ENCODE measurements at regions not wholly inside any gene's neighbourhood (a gene's known extent, or its start where the extent isn't known, plus 50 kb on each side); places are given as distances from the start of the nearest gene placed in this dataset.
"Not testable (repeated sequence)": the region's sequence is repeated elsewhere in the genome, so short reads cannot be mapped to it uniquely, and the experiment has no call there.

- no peak for DNase-seq (ENCODE audit: low read depth, low spot score)
Measured at GRCh38 chr6:168195712-168196111, 116.7 kb upstream of the FRMD1 start.

DNA sequence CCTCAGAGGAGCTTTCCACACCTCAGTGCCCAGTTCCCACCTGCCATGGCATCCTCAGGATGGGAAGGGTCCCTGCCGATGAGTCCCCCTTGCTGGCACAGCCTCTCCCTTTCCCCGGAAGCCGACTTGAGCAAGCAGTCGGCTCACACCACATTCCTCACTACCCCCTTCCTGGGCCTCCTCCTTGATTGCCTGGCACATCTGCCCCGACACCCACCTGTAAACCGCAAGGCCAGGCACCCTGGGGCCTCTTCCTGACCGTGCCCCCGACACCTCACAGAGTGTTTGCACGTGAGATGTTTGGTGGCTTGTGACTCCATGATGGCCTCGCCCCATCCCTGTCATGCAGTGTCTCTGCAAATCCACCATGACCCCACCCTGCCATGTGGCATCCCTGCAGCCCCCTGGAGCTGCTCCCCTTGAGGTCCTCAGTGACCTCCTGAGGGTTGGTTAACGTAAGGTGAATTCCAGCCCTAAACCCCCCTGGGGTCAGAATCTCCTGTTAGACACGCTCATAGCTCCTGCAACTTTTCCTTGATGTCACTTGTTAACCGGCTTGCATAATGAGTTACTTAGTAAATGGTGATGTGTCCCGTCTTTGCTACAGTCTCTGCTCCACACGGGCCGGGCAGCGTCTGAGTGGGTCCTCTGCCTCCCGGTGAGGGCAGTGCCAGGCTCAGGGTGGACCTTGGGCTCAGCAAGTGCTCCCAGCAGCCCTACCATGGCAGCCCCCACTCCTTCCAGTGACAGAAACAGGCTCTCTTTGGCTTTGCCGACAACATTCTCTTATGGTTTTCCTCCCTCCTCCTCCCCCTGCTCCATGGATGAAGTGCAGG lies 115.9 kb upstream of the FRMD1 start:
- no peak for DNase-seq (ENCODE audit: low read depth, low spot score)
- H3K27ac ChIP-seq: no peak overlapping the region

More at GRCh38 chr6:168195712-168196111, 116.7 kb upstream of the FRMD1 start:
- H3K27ac ChIP-seq: no peak overlapping the region

- no peak for DNase-seq (ENCODE audit: low read depth, low spot score)
- H3K27ac ChIP-seq: no peak overlapping the region
Measured at GRCh38 chr6:168193816-168194721, 115.1 kb upstream of the FRMD1 start.

DNA sequence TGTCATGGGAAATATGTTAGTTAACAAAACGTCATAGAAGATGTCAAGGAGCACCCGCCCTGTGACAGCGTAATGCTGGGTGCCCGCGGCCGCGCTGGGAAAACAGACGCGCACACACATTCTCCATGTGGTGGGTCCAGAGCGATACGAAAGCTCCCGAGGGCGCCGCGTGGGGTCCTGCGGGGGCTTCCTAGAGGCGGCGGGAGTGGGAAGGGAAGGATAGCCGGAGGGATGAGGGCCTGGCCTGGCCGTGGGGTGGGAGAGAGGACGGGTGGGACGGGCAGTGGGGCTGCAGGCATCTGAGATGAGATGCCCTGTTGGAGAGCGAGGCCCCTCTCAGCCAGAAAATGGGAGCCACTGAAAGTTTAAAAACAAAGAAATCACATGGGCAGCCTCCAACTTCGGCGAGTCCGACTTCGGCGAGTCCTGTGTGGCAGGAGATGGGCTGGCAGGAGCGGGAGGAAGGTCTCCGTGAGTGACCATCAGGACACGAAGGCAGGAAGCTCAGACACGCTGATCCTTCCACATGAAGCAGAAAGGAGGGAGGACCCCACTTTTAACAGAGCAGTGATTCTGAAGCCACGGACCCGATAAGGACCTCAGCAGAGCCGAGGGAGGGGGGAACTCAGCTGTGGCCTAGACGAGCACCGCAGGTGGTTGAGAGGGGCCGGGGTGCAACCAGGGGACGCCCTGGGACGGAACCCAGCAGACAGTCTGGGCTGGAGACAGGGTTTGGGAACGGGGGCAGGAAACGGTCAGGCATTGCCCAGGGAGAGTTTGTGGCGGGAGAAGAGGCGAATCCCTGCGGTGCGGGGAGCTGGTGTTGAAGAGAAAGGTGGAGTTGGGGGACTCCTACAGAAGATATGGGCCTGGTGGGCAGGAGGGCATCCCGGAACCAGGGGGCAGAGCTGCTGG lies 114.1 kb upstream of the FRMD1 start:
- no peak for DNase-seq (ENCODE audit: low read depth, low spot score)
- H3K27ac ChIP-seq: no peak overlapping the region

DNA sequence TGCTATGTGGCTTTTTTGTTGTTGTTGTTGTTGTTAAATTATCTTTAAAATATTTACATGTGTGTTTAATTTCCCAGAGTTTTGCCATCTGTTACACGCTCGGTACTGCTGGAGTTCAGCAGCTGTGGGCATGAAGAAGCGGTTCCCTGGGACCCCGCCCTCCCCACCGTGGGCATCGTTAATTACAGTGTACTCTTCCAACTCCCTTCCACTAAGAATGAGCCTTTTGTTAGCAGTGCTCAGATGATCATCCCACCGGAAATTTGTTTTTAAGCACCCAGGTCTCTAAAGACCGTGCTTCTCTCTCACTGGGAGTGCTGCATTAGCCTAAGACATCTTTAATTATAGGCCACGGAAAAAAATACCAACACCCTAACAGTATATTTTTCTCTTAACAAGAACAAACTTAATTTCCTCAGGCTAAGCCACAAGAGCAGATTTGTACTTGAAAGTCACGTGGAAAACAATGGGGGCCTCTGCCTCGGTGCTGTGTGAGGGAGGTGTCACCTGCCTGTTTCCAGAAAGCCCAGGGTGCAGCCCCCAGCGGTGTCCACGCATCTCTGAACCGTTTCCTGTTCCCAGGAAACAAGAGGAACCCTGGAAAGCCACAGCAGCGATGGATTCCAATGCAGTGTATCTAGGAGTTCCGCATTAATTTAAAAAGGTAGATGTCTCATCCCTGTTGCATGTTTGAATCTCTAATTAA lies 113.3 kb upstream of the FRMD1 start:
- H3K27ac ChIP-seq: no peak overlapping the region

GRCh38 chr6:168190646-168191443 lies 111.8 kb upstream of the FRMD1 start:
- no peak for DNase-seq (ENCODE audit: low read depth, low spot score)
- no peak overlapping the region for H3K27ac ChIP-seq

More for the DNA sequence above, 113.3 kb upstream of the FRMD1 start:
- no peak for DNase-seq (ENCODE audit: low read depth, low spot score)

DNA sequence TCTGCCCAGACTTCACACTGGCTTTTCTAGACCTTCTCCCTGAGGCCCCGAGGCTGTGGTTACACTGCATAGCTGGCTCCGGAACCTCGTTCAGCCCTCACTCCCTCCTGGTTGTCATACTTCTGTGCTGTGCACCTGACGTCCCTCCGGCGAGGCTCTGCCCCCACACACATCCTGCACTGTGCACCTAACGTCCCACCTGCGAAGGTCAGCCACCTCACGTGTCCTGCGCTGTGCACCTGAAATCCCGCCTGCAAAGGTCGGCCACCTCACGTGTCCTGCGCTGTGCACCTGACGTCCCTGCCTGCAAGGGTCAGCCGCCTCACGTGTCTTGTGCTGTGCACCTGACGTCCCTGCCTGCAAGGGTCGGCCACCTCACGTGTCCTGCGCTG lies 111.0 kb upstream of the FRMD1 start:
- H3K27ac ChIP-seq: no peak overlapping the region
- DNase-seq (ENCODE audit: low read depth, low spot score): no peak

DNA sequence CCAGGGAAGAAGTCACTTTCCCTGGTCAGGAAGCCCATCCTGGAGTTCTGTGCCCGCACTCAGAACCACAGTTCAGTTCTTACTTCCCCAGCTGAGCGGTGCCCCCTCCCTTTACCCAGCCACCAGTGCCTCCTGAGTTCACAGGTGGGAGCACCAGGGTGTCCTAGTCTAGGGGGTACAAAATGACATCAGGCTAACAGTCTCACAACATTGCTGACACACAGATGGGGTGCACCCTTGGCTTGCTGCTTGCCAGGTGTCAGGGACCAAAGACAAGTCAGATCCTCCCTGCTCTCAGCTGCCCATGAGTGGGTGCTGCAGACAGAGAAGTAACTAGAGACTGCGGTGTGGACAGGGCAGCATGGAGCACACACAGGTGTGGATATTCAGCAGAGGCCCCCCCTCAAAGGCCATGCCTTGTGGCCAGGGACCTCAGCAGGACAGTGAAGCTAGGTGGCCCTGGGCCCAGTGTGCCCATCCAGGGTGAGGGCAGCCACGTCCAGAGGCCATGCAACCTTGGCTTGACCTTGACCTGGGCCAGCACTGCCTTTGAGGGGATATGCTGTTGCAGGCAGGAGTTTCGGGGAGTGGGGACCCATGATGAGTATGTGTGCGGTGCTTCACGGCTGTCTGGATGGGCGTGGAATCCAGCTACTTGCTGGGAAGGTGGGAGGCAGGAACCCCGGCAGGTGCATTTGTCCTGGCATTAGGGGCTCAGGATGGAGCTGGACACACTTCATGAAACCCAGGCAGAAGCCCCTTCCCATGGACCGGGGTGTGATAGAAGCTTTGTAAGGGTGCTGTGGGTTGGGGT lies 110.4 kb upstream of the FRMD1 start:
- DNase-seq (ENCODE audit: low read depth, low spot score): no peak
- H3K27ac ChIP-seq: no peak overlapping the region

DNA sequence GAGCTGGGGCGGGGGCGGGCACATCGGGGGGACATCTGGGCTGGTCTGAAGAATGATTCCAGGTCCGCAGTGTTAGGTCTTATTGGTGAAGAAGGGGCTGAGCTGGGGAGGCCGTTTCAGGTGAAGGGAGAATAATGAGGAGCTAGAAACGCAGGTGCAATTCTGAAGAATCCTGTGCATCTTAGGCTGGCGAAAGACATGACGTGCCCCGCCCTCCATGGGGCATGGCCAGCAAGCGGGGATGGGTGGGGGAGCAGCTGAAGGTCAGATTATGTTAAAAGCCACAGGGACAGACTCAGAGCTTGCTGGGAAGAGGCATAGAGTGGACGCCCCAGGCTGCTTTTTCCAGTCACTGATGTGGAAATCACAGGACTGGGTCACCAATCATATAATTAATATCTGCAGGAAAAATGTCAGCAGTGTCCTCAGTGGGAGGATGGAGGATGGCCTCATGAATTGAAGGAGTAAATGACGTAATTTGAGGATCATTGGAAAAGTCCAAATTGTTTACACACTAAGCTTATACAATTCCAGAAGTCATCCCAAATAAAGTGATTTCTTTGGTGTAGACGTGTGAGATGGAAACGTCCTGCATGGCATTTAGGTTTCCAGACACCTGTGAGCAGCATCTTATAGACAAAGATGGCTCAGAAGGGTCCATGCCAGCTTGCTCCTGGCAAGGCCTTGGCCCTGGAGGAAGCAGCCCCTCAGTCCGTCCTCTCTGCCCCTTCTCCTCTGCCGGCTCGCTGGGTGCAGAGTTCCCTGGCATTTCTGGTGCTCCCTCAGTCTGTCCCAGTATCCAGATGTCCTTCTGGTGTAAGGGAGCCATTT lies 109.6 kb upstream of the FRMD1 start:
- no peak overlapping the region for H3K27ac ChIP-seq
- DNase-seq (ENCODE audit: low read depth, low spot score): no peak

- no peak for DNase-seq (ENCODE audit: low read depth, low spot score)
- H3K27ac ChIP-seq: no peak overlapping the region
Measured at GRCh38 chr6:168186438-168186837, 107.4 kb upstream of the FRMD1 start.

DNA sequence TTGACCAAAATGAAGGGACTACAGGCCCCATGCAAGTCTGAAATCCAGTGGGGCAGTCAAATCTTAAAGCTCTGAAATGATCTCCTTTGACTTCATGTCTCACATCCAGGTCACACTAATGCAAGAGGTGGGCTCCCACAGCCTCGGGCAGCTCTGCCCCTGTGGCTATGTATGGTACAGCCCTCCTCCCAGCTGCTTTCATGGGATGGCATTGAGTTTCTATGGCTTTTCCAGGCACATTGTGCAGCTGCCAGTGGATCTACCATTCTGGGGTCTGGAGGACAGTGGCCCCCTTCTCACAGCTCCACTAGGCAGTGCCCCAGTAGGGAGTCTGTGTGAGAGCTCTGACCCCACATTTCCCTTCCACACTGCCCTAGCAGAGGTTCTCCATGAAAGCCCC lies 107.0 kb upstream of the FRMD1 start:
- DNase-seq (ENCODE audit: low read depth, low spot score): not testable (repeated sequence)

GRCh38 chr6:168184701-168185100 lies 105.7 kb upstream of the FRMD1 start:
- no peak for DNase-seq (ENCODE audit: low read depth, low spot score)
- no peak overlapping the region for H3K27ac ChIP-seq

More for the DNA sequence above, 107.0 kb upstream of the FRMD1 start:
- H3K27ac ChIP-seq: not testable (repeated sequence)

DNA sequence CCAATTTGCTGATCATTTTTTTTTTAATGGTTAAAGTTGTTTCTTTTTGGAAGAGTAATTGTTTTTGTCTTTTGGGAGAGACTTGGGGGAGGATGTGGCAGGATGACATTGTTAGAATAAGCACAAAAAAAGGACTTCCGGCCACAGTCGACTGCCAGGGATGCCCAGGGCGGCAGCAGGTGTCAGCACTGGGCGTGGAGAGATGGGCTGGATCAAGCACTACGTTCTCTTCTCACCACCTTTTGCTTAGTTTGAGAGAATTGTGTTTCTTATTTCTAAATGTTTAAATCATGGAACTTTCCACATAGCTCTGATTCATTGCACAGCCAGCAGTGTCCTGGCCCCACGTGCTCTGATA lies 104.6 kb upstream of the FRMD1 start:
- no peak overlapping the region for H3K27ac ChIP-seq
- DNase-seq (ENCODE audit: low read depth, low spot score): no peak

GRCh38 chr6:168182908-168183612 lies 104.0 kb upstream of the FRMD1 start:
- no peak overlapping the region for H3K27ac ChIP-seq
- no peak for DNase-seq (ENCODE audit: low read depth, low spot score)

DNA sequence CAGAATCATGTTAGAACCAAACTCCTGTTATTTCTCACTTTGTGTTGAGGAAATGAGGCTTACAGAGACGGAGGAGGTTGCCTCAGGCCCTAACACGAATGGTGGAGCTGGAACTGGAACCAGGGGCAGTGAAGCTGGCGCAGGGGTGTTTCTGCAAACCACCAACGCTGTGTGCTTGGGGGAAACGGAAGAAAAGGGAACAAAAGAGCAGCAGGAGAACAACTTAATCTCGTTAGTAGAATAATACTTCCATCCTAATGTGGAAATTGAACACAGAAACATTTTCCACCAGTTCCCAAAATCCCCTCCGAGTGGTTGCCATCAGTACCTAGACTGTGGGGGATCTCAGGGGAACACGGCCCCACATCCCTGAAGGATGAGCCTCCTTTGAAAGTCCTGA lies 103.4 kb upstream of the FRMD1 start:
- no peak overlapping the region for H3K27ac ChIP-seq
- DNase-seq (ENCODE audit: low read depth, low spot score): no peak

GRCh38 chr6:168181876-168182275 lies 102.9 kb upstream of the FRMD1 start:
- no peak overlapping the region for H3K27ac ChIP-seq
- no peak for DNase-seq (ENCODE audit: low read depth, low spot score)

DNA sequence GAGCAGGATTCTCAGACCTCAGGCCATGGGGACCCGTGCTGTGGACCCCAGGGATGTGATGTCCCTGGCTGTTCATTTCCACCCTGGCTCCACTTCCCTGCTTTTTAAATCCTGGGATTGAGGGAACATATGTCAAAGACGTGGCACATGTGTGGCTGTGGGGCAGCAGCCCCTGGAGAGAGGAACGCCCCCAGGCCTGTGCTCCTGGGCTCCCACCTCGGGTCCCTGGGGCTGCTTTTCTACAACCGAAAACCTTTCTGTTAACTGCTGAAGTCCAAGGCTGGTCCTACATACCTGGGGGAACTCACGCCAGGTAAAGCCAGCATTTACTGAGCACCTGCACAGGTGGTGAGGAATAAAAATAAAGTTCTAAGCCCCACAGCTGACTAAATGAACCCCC lies 102.3 kb upstream of the FRMD1 start:
- H3K27ac ChIP-seq: no peak overlapping the region
- no peak for DNase-seq (ENCODE audit: low read depth, low spot score)

Data from epithelial cell of prostate (primary cell).